ENCODE measurements at regions not wholly inside any gene's neighbourhood (a gene's known extent, or its start where the extent isn't known, plus 50 kb on each side); places are given as distances from the start of the nearest gene placed in this dataset.

DNA sequence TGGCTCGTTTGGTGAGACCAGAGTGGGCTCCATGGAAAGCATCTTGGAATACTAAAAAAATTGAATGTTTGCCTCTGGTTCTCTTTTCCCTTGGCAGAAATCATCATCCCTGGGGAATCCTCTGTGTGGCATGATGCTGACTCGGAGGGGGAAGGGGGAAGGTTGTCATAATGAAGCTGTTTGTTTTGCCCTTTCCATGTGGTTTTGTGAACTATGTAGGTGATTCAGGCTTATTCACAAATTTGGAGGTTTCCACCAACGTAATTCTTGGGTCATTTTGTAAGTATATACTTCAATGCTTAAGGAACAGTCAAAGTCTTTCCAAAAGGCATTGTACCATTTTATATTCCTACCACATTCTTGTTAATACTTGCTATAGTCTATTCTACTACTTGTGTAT, 754.0 kb upstream of the FAT3 start:
- ChIA-PET CTCF (no interaction called here), POLR2A (ENCODE audit: low non-redundant PET) (no interaction called here)
- no peak overlapping the region for H3K4me3 ChIP-seq (ENCODE audit: low read depth, low read length, poor library complexity, severe bottlenecking)
- H3K36me3 ChIP-seq (ENCODE audit: insufficient read depth, low read length, poor library complexity, severe bottlenecking) = no peaks in the 10 kb centered on the region
- no peaks in the 10 kb centered on the region for H3K9me3 ChIP-seq (ENCODE audit: low read depth, low read length, poor library complexity, severe bottlenecking)
- H3K27ac ChIP-seq (ENCODE audit: low read depth, low read length, poor library complexity, severe bottlenecking) = no peak overlapping the region
- no peaks in the 10 kb centered on the region for H3K4me1 ChIP-seq (ENCODE audit: insufficient read depth, low read length, poor library complexity, severe bottlenecking)
- DNase-seq (ENCODE audit: low spot score) = no peak
- TF ChIP-seq, protein P1, sequence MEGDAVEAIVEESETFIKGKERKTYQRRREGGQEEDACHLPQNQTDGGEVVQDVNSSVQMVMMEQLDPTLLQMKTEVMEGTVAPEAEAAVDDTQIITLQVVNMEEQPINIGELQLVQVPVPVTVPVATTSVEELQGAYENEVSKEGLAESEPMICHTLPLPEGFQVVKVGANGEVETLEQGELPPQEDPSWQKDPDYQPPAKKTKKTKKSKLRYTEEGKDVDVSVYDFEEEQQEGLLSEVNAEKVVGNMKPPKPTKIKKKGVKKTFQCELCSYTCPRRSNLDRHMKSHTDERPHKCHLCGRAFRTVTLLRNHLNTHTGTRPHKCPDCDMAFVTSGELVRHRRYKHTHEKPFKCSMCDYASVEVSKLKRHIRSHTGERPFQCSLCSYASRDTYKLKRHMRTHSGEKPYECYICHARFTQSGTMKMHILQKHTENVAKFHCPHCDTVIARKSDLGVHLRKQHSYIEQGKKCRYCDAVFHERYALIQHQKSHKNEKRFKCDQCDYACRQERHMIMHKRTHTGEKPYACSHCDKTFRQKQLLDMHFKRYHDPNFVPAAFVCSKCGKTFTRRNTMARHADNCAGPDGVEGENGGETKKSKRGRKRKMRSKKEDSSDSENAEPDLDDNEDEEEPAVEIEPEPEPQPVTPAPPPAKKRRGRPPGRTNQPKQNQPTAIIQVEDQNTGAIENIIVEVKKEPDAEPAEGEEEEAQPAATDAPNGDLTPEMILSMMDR (conservative IDR thresholded peaks at IDR 0.05; ENCODE audit: low read depth, low read length) = no peak
- no peak for TF ChIP-seq EZH2 (IDR thresholded peaks at IDR 0.05; ENCODE audit: borderline replicate concordance, low read depth, low read length, poor library complexity, severe bottlenecking)
- no TSS peak for BruUV-seq (replicated peaks)
- intact Hi-C loops (cut with micrococcal nuclease; ENCODE audit: unreplicated experiment) = no loop called here
- H3K27me3 ChIP-seq (replicated peaks; ENCODE audit: insufficient read depth, low read depth, low read length, poor library complexity) = no peaks in the 10 kb centered on the region

DNA sequence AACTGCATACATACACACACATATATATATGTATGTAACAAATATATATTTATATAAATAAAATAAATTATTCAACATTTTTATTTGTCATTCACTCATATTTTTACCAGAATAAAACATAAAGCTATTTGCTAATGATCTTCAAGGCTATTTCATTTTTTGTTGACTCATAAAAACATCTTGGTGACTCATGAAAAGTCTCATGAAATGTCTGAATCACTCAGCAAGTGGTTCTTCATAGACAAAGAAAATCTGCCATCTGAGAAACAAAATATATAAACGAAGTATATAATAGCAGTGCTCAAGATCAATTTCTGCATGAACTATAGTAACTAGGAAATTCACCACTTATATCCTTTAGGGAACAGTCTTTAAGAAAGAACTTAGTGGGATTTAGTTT, 764.8 kb upstream of the FAT3 start:
- intact Hi-C loops (cut with micrococcal nuclease; ENCODE audit: unreplicated experiment) = no loop called here
- DNase-seq (ENCODE audit: low spot score) = no peak
- Histone ChIP-seq H3K27ac (ENCODE audit: low read depth, low read length, poor library complexity, severe bottlenecking) (no peak overlapping the region), H3K4me1 (ENCODE audit: insufficient read depth, low read length, poor library complexity, severe bottlenecking) (no peaks in the 10 kb centered on the region), H3K9me3 (ENCODE audit: low read depth, low read length, poor library complexity, severe bottlenecking) (no peaks in the 10 kb centered on the region), H3K27me3 (replicated peaks; ENCODE audit: insufficient read depth, low read depth, low read length, poor library complexity) (no peaks in the 10 kb centered on the region), H3K36me3 (ENCODE audit: insufficient read depth, low read length, poor library complexity, severe bottlenecking) (no peaks in the 10 kb centered on the region), H3K4me3 (ENCODE audit: low read depth, low read length, poor library complexity, severe bottlenecking) (no peak overlapping the region)
- no TSS peak for BruUV-seq (replicated peaks)
- no peak for TF ChIP-seq EZH2 (IDR thresholded peaks at IDR 0.05; ENCODE audit: borderline replicate concordance, low read depth, low read length, poor library complexity, severe bottlenecking)
- ChIA-PET POLR2A (ENCODE audit: low non-redundant PET) (no interaction called here), CTCF (no interaction called here)

DNA sequence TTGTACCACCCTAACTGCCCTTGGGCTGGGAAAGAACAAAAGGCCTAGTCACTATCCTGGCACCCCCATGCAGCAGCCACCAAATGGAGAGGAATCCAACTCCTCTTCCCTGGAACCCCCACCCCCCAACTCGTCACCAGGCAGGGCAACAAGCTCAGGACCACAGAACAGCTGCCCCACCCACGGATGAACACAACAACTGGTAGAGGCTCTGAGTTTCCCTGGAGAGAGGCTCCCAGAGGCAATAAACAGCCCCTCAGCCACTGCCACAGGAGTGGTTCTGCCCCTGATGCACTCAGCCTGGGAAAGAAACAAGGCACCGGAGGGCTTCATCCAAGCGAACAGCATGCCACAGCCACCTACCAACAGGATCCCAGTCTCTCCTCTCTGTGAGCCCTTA, 778.4 kb upstream of the FAT3 start:
- CTCF ChIA-PET = no interaction called here
- no TSS peak for BruUV-seq (replicated peaks)

More for the DNA sequence above, 778.4 kb upstream of the FAT3 start:
- POLR2A ChIA-PET (ENCODE audit: low non-redundant PET) = no interaction called here
- H3K27me3 ChIP-seq (replicated peaks; ENCODE audit: insufficient read depth, low read depth, low read length, poor library complexity) = no peaks in the 10 kb centered on the region
- no peak overlapping the region for H3K4me3 ChIP-seq (ENCODE audit: low read depth, low read length, poor library complexity, severe bottlenecking)
- no peak overlapping the region for H3K27ac ChIP-seq (ENCODE audit: low read depth, low read length, poor library complexity, severe bottlenecking)
- H3K9me3 ChIP-seq (ENCODE audit: low read depth, low read length, poor library complexity, severe bottlenecking) = no peaks in the 10 kb centered on the region
- intact Hi-C loops (cut with micrococcal nuclease; ENCODE audit: unreplicated experiment) = no loop called here
- no peaks in the 10 kb centered on the region for H3K36me3 ChIP-seq (ENCODE audit: insufficient read depth, low read length, poor library complexity, severe bottlenecking)
- no peaks in the 10 kb centered on the region for H3K4me1 ChIP-seq (ENCODE audit: insufficient read depth, low read length, poor library complexity, severe bottlenecking)
- TF ChIP-seq EZH2 (IDR thresholded peaks at IDR 0.05; ENCODE audit: borderline replicate concordance, low read depth, low read length, poor library complexity, severe bottlenecking) = no peak
- TF ChIP-seq, protein P1 (conservative IDR thresholded peaks at IDR 0.05; ENCODE audit: low read depth, low read length) = no peak
- DNase-seq (ENCODE audit: low spot score) = no peak
